GM18505 (cell line): ENCODE measurements at regions not wholly inside any gene's neighbourhood (a gene's known extent, or its start where the extent isn't known, plus 50 kb on each side); places are given as distances from the start of the nearest gene placed in this dataset.
"Not testable (repeated sequence)": the region's sequence is repeated elsewhere in the genome, so short reads cannot be mapped to it uniquely, and the experiment has no call there.

Experiments used
- ATAC-seq: cut with Tn5 transposase; IDR thresholded peaks from one replicate; pipeline ENCODE4 v1.9.1; 2021; ENCODE audit not compliant: unreplicated experiment
- POLR2A ChIP-seq: IDR thresholded peaks from 4 replicates; pipeline ENCODE4 v1.6.1; 2011; ENCODE audit warnings: borderline replicate concordance; ENCODE audit not compliant: insufficient read depth, insufficient read length; ENCODE audit errors: extremely low read depth

DNA sequence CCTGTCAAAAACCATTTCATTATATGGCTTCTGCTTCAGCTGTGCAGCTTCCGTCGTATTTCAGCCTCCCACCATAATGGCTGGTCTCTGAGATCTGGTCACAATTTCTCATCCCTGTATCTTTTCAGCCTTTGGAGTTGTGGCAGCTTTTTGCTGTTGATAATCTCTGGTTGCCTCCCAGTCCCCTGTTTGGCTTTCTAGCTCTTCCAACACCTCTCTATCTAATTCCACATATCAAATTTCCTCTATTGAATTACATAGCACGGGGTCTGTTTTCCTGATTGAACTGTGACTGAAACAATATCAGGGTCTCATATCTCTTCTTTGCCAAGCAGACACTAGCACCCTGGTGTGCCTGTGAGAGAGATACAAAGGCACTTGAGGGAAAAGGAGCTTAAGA lies 222.1 kb upstream of the OBI1 start:
- no peak for ATAC-seq
- TF ChIP-seq POLR2A: no peak

- TF ChIP-seq POLR2A: no peak
These were observed 218.1 kb upstream of the OBI1 start for GRCh38 chr13:78876915-78877549.

GRCh38 chr13:78875792-78876580 lies 217.0 kb upstream of the OBI1 start:
- no peak for TF ChIP-seq POLR2A
- peak; percentile 69 for ATAC-seq

More at GRCh38 chr13:78876915-78877549, 218.1 kb upstream of the OBI1 start:
- no peak for ATAC-seq

GRCh38 chr13:78868991-78869390 lies 210.0 kb upstream of the OBI1 start:
- TF ChIP-seq POLR2A: no peak
- ATAC-seq: no peak

- TF ChIP-seq POLR2A: no peak
- no peak for ATAC-seq
These were observed 208.7 kb upstream of the OBI1 start for GRCh38 chr13:78867655-78868054.

DNA sequence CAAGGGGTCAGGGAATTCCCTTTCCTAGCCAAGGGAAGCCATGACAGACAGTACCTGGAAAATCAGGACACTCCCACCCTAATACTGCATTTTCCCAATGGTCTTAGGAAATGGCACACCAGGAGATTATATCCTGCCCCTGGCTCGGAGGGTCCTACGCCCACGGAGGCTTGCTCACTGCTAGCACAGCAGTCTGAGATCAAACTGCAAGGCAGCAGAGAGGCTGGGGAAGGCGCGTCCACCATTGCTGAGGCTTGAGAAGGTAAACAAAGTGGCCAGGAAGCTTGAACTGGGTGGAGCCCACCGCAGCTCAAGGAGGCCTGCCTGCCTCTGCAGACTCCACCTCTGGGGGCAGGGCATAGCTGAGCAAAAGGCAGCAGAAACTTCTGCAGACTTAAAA lies 207.1 kb upstream of the OBI1 start:
- ATAC-seq: not testable (repeated sequence)

DNA sequence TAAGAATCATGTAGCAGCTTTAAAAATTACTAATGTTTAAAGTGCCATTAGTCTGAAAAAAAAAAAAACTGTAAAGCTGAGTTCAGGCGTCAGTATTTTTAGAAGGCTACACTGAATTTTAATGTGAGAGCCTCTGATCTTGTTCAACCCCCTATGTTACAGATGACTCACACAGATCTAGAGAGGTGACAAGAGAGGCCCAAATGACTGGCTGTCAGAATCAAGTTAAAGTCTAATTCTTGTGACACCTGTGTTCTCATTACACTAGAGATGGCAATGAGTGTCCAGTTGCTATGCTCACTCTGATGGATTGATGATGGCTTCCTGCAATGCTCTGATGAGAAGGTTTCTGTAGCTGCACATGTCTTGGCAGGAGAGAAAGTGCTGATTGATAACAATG lies 203.5 kb upstream of the OBI1 start:
- ATAC-seq: no peak
- TF ChIP-seq POLR2A: no peak

DNA sequence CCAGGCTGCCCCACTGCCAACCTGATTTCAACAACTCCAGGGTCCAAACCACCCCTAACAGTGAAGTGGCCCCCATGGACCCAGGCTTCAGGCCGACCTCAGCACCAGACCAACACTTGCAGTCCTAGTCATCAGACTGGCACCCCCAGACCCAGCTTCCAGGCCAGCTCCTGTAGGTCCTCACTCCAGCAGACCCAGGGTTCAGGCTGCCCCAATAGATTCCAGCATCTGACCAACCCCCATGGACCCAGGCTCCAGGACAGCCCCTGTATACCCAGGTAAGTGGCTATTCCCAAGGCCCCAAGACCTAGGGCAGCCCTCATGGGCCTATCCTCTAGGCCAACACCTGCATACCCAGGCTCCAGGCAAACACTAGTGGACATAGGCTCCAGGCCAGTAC lies 193.8 kb upstream of the OBI1 start:
- no peak for ATAC-seq
- TF ChIP-seq POLR2A: no peak

DNA sequence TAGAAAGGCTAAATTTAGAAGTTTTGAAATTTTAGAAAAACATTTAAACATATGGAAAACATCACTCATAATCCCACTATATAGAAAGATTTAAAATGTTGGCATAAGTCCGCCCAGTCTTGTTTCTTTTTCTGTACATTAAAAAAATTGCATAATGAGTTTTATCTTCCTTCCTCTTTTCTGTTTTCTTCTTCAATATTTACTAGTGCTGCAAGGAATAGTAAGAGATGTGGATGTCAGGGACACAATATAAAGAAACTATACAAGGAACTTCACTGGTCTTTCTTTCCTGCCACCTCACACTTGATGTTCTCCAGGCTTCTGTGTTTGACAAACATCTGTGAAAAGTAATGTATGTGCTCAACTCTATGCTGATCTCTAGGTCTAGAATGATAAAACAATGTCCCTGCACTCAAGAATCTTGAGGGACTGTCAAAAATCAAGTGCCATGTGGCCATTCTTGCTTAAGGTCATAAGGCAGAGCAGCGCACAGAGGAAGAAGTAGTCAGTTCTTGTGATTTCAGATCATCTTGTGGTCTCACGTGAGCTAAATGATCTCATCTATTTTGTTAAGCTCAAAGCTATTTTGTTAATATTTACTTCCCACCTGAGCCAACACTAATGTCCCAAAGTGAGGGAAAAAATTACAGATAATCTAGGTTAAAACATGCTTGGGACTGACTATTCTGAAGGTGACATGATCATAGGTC lies 186.9 kb upstream of the OBI1 start:
- ATAC-seq: no peak
- no peak for TF ChIP-seq POLR2A

DNA sequence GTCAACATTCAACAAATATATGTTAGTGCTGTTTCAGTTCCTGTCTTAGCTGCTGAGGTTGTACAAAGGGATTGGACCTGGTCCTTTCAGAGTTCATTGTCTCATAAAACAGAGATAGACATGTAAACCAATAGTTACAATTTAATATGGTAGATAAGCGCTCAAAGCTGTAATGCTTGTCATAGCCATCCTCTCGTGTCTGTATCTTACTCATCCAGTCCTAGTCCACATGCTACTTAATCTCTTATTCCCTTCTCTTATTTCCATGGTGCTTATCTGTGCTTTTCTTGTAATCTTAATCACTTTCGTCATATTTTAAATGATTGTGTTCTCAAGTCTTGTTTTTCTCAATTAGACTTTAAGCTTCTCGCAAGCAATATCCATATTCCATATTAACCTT lies 185.2 kb upstream of the OBI1 start:
- no peak for TF ChIP-seq POLR2A
- ATAC-seq: no peak

- ATAC-seq: no peak
- no peak for TF ChIP-seq POLR2A
These were observed 182.5 kb upstream of the OBI1 start for GRCh38 chr13:78841358-78841963.

- no peak for TF ChIP-seq POLR2A
- no peak for ATAC-seq
These were observed 177.4 kb upstream of the OBI1 start for GRCh38 chr13:78836238-78836784.

DNA sequence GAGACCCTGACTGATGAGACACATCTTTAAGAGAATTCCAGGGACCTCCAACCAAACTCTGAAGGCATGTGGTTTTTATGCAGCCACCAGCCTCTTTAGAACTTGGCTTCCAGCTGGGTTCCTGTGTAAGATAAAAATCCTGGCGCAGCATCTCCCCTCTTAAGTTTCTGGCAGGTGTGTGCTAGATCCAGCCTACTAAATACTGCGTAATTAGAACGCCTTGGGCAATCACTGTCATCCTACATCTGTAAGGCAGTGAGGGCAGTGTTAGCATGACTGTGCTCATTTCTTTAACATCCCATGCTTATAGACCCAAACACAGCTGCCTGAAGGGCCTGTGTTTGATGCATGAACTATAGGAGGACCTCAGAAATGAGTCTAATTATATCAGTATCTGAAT lies 173.5 kb upstream of the OBI1 start:
- no peak for TF ChIP-seq POLR2A
- ATAC-seq: no peak
